A549 (cell line): ENCODE measurements at regions not wholly inside any gene's neighbourhood (a gene's known extent, or its start where the extent isn't known, plus 50 kb on each side); places are given as distances from the start of the nearest gene placed in this dataset.

ENCODE experiments used
- CHD4 ChIP-seq: fragments of 200-600 bp; sonication (generic); IDR thresholded peaks from 2 replicates; pipeline ENCODE4 v1.6.1; 2016; ENCODE audit warnings: antibody characterized with exemption, mild to moderate bottlenecking, borderline replicate concordance
- CTCF ChIP-seq: fragments of >200 bp; sonication (Bioruptor Twin); formaldehyde crosslinking; IDR thresholded peaks from 3 replicates; pipeline ENCODE4 v1.5.1; 2016
- JUN ChIP-seq, 2 experiments: fragments of >200 bp; sonication (Bioruptor Twin); formaldehyde crosslinking; IDR thresholded peaks; 2 replicates in 1 of 2; 3 replicates in 1 of 2; pipeline ENCODE4 v1.6.1; 2016 to 2017
- MAFK ChIP-seq: fragments of 450-650 bp; IDR thresholded peaks from 2 replicates; pipeline ENCODE4 v1.6.1; 2014; ENCODE audit not compliant: partially characterized antibody
- MAX ChIP-seq: IDR thresholded peaks from 2 replicates; pipeline ENCODE4 v1.6.1; 2012
- MYC ChIP-seq: IDR thresholded peaks from 2 replicates; pipeline ENCODE4 v1.6.1; 2012; ENCODE audit warnings: mild to moderate bottlenecking, inconsistent platforms, low read length, improper control_type of control experiment, borderline replicate concordance
- POLR2A ChIP-seq: IDR thresholded peaks from 2 replicates; pipeline ENCODE4 v1.6.1; 2012; ENCODE audit warnings: mild to moderate bottlenecking, low read length
- POLR2AphosphoS2 ChIP-seq: conservative IDR thresholded peaks from 2 replicates; pipeline ENCODE4 v1.6.1; 2012; ENCODE audit warnings: low read length, improper control_type of control experiment, inconsistent platforms
- TP53 ChIP-seq: fragments of 250-450 bp; sonication (Bioruptor Pico); IDR thresholded peaks from 2 replicates; pipeline ENCODE4 v1.5.0; 2021; ENCODE audit warnings: mild to moderate bottlenecking, moderate library complexity
- ZFP36 ChIP-seq: fragments of 450-650 bp; IDR thresholded peaks from 2 replicates; pipeline ENCODE4 v1.6.1; 2014; ENCODE audit warnings: borderline replicate concordance; ENCODE audit not compliant: partially characterized antibody

DNA sequence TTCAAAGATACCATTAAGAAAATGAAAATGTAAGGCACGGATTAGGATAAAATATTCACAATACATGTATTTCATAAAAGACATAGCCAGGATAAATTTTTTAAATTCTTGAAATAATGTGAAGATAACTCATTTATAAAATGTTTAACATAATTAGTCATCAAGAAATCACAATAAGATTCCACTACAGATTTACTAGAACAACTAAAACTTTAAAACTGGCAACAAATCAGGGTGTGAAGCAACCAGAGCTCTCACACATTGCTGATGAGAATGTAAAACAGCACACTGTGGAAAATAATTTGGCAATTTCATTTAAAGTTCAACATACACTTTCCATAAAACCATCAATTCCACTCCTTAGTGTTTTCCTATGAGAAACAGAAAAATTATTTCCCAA, 89.6 kb upstream of the UBE2E3 start:
- no peak for TF ChIP-seq CTCF
- no peak for TF ChIP-seq POLR2AphosphoS2
- TF ChIP-seq JUN (IDR thresholded peaks at IDR 0.05) = no peak
- no peak for TF ChIP-seq MAX
- TF ChIP-seq MAFK = no peak
- TF ChIP-seq TP53 (CRISPR knock-in tag) = no peak
- no peak for TF ChIP-seq ZFP36
- no peak for TF ChIP-seq CHD4
- TF ChIP-seq MYC = no peak
- no peak for TF ChIP-seq POLR2A
